ENCODE measurements at regions not wholly inside any gene's neighbourhood (a gene's known extent, or its start where the extent isn't known, plus 50 kb on each side); places are given as distances from the start of the nearest gene placed in this dataset.

DNA sequence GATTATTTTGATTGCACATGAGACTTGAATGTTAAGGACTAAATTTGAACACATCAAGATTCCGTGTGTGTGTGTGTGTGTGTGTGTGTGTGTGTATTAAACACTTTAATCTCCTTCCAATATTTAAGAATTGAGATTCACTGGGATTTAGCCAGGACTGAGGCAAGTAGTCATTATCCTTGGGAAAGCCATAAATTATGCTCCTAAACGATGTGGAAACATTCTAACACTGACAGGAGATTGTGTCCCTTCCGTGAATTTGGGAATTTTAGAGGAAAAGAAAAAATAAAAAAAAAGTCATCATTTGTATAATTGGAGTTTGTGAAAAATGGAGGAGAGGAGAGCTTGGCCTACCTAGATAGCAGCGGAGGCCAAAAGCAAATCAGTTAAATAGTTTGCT lies 212.9 kb downstream of the DUSP6 start:
- H3F3A ChIP-seq (ENCODE audit: insufficient read depth, low read depth): peaks cover 7% of the 10 kb centered on the region; the same call in 1 of the 2 replicates
- H3K4me3 ChIP-seq: no peak overlapping the region
- H4K20me1 ChIP-seq (ENCODE audit: insufficient read depth): no peaks in the 10 kb centered on the region
- H3K79me2 ChIP-seq (ENCODE audit: low read depth): no peaks in the 10 kb centered on the region
- 0 out of 2 replicates have a peak, but pooled peaks cover 4% of the 10 kb centered on the region for H3K36me3 ChIP-seq (ENCODE audit: low read depth)
- H3K27ac ChIP-seq: no peak overlapping the region
- H3K4me1 ChIP-seq (replicated peaks; ENCODE audit: insufficient read depth): peaks cover 13% of the 10 kb centered on the region
- no peaks in the 10 kb centered on the region for H3K9me2 ChIP-seq (ENCODE audit: insufficient read depth)
- no peak overlapping the region for H3K4me2 ChIP-seq
- H2AFZ ChIP-seq: no peak overlapping the region
- no peak for DNase-seq
- intact Hi-C loops (cut with micrococcal nuclease; ENCODE audit: unreplicated experiment): no loop called here
- H3K27me3 ChIP-seq (ENCODE audit: insufficient read depth, low read depth): no peaks in the 10 kb centered on the region
- H3K9me3 ChIP-seq (ENCODE audit: insufficient read depth, low read depth): 0 out of 2 replicates have a peak, but pooled peaks cover 10% of the 10 kb centered on the region
- ChIA-PET POLR2A (ENCODE audit: unreplicated experiment) (no interaction called here), CTCF (no interaction called here)
- no peak for TF ChIP-seq EZH2 (IDR thresholded peaks at IDR 0.05; ENCODE audit: low read depth)
- TF ChIP-seq, protein P1, sequence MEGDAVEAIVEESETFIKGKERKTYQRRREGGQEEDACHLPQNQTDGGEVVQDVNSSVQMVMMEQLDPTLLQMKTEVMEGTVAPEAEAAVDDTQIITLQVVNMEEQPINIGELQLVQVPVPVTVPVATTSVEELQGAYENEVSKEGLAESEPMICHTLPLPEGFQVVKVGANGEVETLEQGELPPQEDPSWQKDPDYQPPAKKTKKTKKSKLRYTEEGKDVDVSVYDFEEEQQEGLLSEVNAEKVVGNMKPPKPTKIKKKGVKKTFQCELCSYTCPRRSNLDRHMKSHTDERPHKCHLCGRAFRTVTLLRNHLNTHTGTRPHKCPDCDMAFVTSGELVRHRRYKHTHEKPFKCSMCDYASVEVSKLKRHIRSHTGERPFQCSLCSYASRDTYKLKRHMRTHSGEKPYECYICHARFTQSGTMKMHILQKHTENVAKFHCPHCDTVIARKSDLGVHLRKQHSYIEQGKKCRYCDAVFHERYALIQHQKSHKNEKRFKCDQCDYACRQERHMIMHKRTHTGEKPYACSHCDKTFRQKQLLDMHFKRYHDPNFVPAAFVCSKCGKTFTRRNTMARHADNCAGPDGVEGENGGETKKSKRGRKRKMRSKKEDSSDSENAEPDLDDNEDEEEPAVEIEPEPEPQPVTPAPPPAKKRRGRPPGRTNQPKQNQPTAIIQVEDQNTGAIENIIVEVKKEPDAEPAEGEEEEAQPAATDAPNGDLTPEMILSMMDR (conservative IDR thresholded peaks at IDR 0.05): no peak
- no TSS peak for BruUV-seq (replicated peaks)

DNA sequence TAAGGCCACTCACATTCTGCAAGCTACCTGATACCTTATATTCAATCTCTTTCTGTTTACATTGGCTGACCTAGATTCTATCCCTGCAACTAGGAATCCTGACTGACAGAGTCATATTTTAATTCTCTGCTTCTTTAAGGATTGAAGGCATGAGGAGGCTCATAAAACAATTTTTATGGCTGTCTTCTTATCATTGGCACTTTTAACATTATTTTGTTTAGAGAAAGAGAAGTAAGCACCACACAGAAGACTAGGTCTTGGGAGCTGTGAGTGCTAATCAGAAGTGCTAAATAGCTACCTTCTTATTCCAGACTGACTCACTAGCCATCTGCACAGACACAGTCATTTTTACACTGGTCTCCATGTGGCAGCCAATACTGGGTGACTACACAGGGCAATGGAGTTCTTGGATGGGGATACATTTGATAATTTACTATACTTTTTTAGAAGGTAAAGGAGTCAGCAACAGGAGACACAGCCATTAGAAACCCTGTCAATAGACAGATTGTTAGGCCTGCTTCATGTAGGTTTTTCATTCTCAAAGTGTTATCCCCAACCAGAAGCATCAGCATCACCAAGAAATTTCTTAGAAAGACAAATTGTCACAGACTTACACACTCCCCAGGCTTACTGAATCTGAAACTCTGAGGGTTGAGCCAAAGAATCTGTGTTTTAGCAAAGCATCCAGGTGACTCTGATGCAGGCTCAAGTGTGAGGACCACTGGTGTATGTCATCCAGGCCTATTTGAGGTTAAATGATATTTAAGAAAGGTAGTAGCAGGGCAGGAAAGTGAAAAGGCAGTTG lies 214.1 kb downstream of the DUSP6 start:
- no peak overlapping the region for H2AFZ ChIP-seq
- 0 out of 2 replicates have a peak, but pooled peaks cover 4% of the 10 kb centered on the region for H3K36me3 ChIP-seq (ENCODE audit: low read depth)
- CTCF ChIA-PET: no interaction called here
- POLR2A ChIA-PET (ENCODE audit: unreplicated experiment): interaction anchor here (0.7 kb wide), 1 partner anchor 214 kb away, joined by 3 read pairs; no protein-coding TSS in a partner anchor
- no peaks in the 10 kb centered on the region for H3K79me2 ChIP-seq (ENCODE audit: low read depth)
- H3F3A ChIP-seq (ENCODE audit: insufficient read depth, low read depth): peaks cover 7% of the 10 kb centered on the region; the same call in 1 of the 2 replicates
- no peak overlapping the region for H3K4me2 ChIP-seq
- H3K4me3 ChIP-seq: no peak overlapping the region
- no peaks in the 10 kb centered on the region for H3K27me3 ChIP-seq (ENCODE audit: insufficient read depth, low read depth)
- no TSS peak for BruUV-seq (replicated peaks)
- H3K9me2 ChIP-seq (ENCODE audit: insufficient read depth): no peaks in the 10 kb centered on the region
- intact Hi-C loops (cut with micrococcal nuclease; ENCODE audit: unreplicated experiment): no loop called here
- no peak overlapping the region for H3K27ac ChIP-seq
- 0 out of 2 replicates have a peak, but pooled peaks cover 10% of the 10 kb centered on the region for H3K9me3 ChIP-seq (ENCODE audit: insufficient read depth, low read depth)
- TF ChIP-seq, protein P1 (conservative IDR thresholded peaks at IDR 0.05): no peak
- no peak for TF ChIP-seq EZH2 (IDR thresholded peaks at IDR 0.05; ENCODE audit: low read depth)
- peaks cover 13% of the 10 kb centered on the region for H3K4me1 ChIP-seq (replicated peaks; ENCODE audit: insufficient read depth)
- H4K20me1 ChIP-seq (ENCODE audit: insufficient read depth): no peaks in the 10 kb centered on the region
- DNase-seq: peak in 1 of 2 experiments; percentile 37

DNA sequence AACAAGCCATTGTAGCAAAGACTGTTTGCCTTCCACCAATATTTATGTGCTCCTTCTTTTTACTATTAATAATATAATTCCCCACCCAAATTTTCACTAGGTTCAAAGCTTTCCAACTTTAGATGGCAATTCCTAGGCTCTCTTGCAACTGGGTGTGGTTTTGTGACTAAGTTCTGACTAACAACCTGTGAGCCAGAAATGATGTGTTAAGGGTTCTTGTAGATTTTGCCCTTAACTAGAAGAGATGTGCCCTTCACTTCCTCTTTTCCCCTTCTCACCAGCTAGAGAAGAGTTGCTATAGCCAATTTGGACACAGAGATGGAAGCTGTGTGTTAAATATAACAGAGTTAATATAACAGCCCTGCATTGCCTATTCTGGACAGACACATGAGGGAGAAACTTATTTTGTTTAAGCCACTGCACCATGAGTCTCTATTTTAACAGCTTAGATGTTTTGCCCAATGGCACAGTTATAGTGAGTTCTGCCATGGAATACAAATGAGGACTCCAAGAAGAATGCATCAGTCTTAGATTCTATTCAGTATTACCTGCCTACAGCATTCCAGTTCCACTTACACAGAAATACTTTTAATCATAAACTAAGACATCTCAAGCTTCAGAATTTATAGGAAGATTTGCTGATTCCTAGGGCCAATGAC lies 216.2 kb downstream of the DUSP6 start:
- Histone ChIP-seq H2AFZ (peak overlapping the region; percentile 30; the same call in 1 of the 2 replicates), H4K20me1 (ENCODE audit: insufficient read depth) (no peaks in the 10 kb centered on the region), H3K4me3 (no peak overlapping the region), H3K79me2 (ENCODE audit: low read depth) (no peaks in the 10 kb centered on the region), H3K9me3 (ENCODE audit: insufficient read depth, low read depth) (0 out of 2 replicates have a peak, but pooled peaks cover 10% of the 10 kb centered on the region), H3K36me3 (ENCODE audit: low read depth) (0 out of 2 replicates have a peak, but pooled peaks cover 4% of the 10 kb centered on the region), H3K4me2 (0 out of 2 replicates have a peak overlapping the region, but pooled peaks have one; percentile 17), H3K27ac (peak overlapping the region; percentile 45), H3F3A (ENCODE audit: insufficient read depth, low read depth) (peaks cover 7% of the 10 kb centered on the region; the same call in 1 of the 2 replicates), H3K27me3 (ENCODE audit: insufficient read depth, low read depth) (no peaks in the 10 kb centered on the region), H3K9me2 (ENCODE audit: insufficient read depth) (no peaks in the 10 kb centered on the region), H3K4me1 (replicated peaks; ENCODE audit: insufficient read depth) (peaks cover 13% of the 10 kb centered on the region)
- POLR2A ChIA-PET (ENCODE audit: unreplicated experiment): interaction anchor here (0.6 kb wide), 2 partner anchors 44 to 512 kb away, joined by 3 to 14 read pairs; no protein-coding TSS in a partner anchor
- peak in 1 of 2 experiments; percentile 46 for DNase-seq
- CTCF ChIA-PET: no interaction called here
- TF ChIP-seq, protein P1 (conservative IDR thresholded peaks at IDR 0.05): no peak
- TF ChIP-seq EZH2 (IDR thresholded peaks at IDR 0.05; ENCODE audit: low read depth): no peak
- intact Hi-C loops (cut with micrococcal nuclease; ENCODE audit: unreplicated experiment): no loop called here
- BruUV-seq (replicated peaks): no TSS peak
